Fibroblast of lung (primary cell): ENCODE measurements at regions not wholly inside any gene's neighbourhood (a gene's known extent, or its start where the extent isn't known, plus 50 kb on each side); places are given as distances from the start of the nearest gene placed in this dataset.
"Not testable (repeated sequence)": the region's sequence is repeated elsewhere in the genome, so short reads cannot be mapped to it uniquely, and the experiment has no call there.

Source experiments
- DNase-seq, 2 donors: peaks; one replicate each; pipeline versions ENCODE4 v3.0.0 to v3.0.0-alpha.2; 2010; ENCODE audit warnings: low read depth in 2 of 2
- H2AFZ ChIP-seq: 2 replicates; pipeline ENCODE4 v1.5.1; 2012; ENCODE audit warnings: low read length, control low read depth, inconsistent platforms
- H3K27ac ChIP-seq: 2 replicates; pipeline ENCODE4 v1.5.1; 2011; ENCODE audit warnings: low read length, control low read depth; ENCODE audit not compliant: insufficient read depth
- H3K27me3 ChIP-seq: 2 replicates; pipeline ENCODE4 v1.5.1; 2011; ENCODE audit warnings: mild to moderate bottlenecking, low read length; ENCODE audit not compliant: control insufficient read depth, insufficient read depth
- H3K36me3 ChIP-seq: 2 replicates; pipeline ENCODE4 v1.5.1; 2011; ENCODE audit warnings: low read length; ENCODE audit not compliant: control insufficient read depth, insufficient read depth
- H3K4me1 ChIP-seq: 2 replicates; pipeline ENCODE4 v1.5.1; 2011; ENCODE audit warnings: low read length; ENCODE audit not compliant: control insufficient read depth, insufficient read depth; ENCODE audit errors: extremely low read depth
- H3K4me2 ChIP-seq: 2 replicates; pipeline ENCODE4 v1.5.1; 2011; ENCODE audit warnings: low read length, control low read depth; ENCODE audit not compliant: insufficient read depth; ENCODE audit errors: extremely low read depth
- H3K4me3 ChIP-seq, 4 experiments: fragments of 200-600 bp in 1 of 4; sonication (generic) in 1 of 4; replicated peaks in 1 of 4; 2 replicates each; pipeline ENCODE4 v1.5.1; 2011 to 2016; ENCODE audit warnings: low read length in 4 of 4, low read depth in 3 of 4, mild to moderate bottlenecking in 3 of 4, control low read depth in 2 of 4, inconsistent platforms in 1 of 4, mixed read lengths in 1 of 4; ENCODE audit not compliant: insufficient read depth in 1 of 4; ENCODE audit errors: control extremely low read depth in 1 of 4
- H3K79me2 ChIP-seq: 2 replicates; pipeline ENCODE4 v1.5.1; 2012; ENCODE audit warnings: mild to moderate bottlenecking, low read length, inconsistent platforms; ENCODE audit not compliant: control insufficient read depth, insufficient read depth
- H3K9ac ChIP-seq: 2 replicates; pipeline ENCODE4 v1.5.1; 2011; ENCODE audit warnings: mild to moderate bottlenecking, low read length, control low read depth; ENCODE audit not compliant: insufficient read depth
- H3K9me3 ChIP-seq: 2 replicates; pipeline ENCODE4 v1.5.1; 2012; ENCODE audit warnings: low read depth, low read length; ENCODE audit not compliant: control insufficient read depth, insufficient read depth
- H4K20me1 ChIP-seq: 2 replicates; pipeline ENCODE4 v1.5.1; 2011; ENCODE audit warnings: low read length; ENCODE audit not compliant: control insufficient read depth, insufficient read depth; ENCODE audit errors: extremely low read depth
- EZH2 ChIP-seq: IDR thresholded peaks from 2 replicates; pipeline ENCODE4 v1.5.1; 2012; ENCODE audit warnings: low read length, control low read depth, mild to moderate bottlenecking; ENCODE audit errors: missing control alignments
- TF ChIP-seq, protein P1 (sequence below), 2 donors: IDR thresholded peaks in 1 of 2; conservative IDR thresholded peaks in 1 of 2; 1 replicate in 1 of 2; 2 replicates in 1 of 2; pipeline ENCODE4 v1.5.1; 2011 to 2012; ENCODE audit warnings: low read length in 2 of 2, control low read depth in 1 of 2, inconsistent platforms in 1 of 2, low read depth in 1 of 2, mild to moderate bottlenecking in 1 of 2

DNA sequence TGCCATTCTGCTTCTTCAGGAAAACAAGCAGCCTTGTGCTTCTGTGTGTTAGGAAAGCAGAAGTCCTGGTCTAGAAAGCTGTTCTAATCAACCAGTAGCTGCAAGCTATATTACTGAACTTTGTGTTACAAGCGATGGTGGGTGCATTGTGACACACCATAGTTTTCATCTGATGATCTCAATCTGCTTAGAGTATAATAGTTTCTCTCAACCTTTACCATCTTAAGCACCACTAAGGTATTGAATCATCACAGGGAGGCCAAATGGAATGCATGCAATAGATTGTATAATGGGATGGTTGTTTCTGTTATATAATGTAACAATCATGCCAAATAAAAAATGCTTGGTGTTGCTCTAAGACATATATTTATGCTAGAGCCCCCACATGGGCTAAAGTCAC, 771.7 kb downstream of the NOVA1 start:
- H3K79me2 ChIP-seq = no peaks in the 10 kb centered on the region
- H3K27me3 ChIP-seq = no peaks in the 10 kb centered on the region
- no peak overlapping the region for H3K9ac ChIP-seq
- no peak overlapping the region for H3K4me2 ChIP-seq
- TF ChIP-seq EZH2 = no peak
- H3K36me3 ChIP-seq = no peaks in the 10 kb centered on the region
- H3K4me1 ChIP-seq = no peaks in the 10 kb centered on the region
- no peak overlapping the region for H3K27ac ChIP-seq
- DNase-seq = no peak
- H4K20me1 ChIP-seq = no peaks in the 10 kb centered on the region
- no peaks in the 10 kb centered on the region for H3K9me3 ChIP-seq
- H3K4me3 ChIP-seq = no peak overlapping the region
- no peak overlapping the region for H2AFZ ChIP-seq

DNA sequence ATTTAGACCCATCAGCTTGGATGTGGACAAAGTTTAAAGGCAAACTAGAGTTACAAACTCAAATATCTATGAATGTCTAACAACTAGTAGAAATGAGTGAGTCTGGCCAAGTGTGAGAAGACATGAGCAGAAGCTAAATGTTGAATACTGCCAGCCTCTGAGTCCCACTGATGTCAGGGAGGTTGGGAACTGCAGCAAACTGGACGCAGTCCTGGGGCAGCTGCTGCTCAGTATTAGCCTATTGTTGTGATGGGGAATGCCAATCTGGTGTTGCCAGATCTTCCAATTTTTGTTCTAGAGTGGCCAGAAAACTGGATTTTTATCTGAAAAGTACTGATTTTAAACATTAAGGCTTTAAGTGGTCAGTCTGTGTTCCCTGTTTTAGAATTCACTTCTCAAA, 770.4 kb upstream of the STXBP6 start:
- H2AFZ ChIP-seq = no peak overlapping the region
- no peaks in the 10 kb centered on the region for H3K9me3 ChIP-seq
- no peaks in the 10 kb centered on the region for H3K36me3 ChIP-seq
- no peak overlapping the region for H3K4me2 ChIP-seq
- TF ChIP-seq, protein P1, sequence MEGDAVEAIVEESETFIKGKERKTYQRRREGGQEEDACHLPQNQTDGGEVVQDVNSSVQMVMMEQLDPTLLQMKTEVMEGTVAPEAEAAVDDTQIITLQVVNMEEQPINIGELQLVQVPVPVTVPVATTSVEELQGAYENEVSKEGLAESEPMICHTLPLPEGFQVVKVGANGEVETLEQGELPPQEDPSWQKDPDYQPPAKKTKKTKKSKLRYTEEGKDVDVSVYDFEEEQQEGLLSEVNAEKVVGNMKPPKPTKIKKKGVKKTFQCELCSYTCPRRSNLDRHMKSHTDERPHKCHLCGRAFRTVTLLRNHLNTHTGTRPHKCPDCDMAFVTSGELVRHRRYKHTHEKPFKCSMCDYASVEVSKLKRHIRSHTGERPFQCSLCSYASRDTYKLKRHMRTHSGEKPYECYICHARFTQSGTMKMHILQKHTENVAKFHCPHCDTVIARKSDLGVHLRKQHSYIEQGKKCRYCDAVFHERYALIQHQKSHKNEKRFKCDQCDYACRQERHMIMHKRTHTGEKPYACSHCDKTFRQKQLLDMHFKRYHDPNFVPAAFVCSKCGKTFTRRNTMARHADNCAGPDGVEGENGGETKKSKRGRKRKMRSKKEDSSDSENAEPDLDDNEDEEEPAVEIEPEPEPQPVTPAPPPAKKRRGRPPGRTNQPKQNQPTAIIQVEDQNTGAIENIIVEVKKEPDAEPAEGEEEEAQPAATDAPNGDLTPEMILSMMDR (conservative IDR thresholded peaks at IDR 0.05 in 1 of 2, IDR thresholded peaks at IDR 0.05 in 1 of 2; ENCODE audit: low read depth in 1 of 2, low read length in 2 of 2) = no peak
- no peak for TF ChIP-seq EZH2
- no peaks in the 10 kb centered on the region for H3K4me1 ChIP-seq
- H3K4me3 ChIP-seq = no peak overlapping the region
- H3K27ac ChIP-seq = no peak overlapping the region
- H3K27me3 ChIP-seq = no peaks in the 10 kb centered on the region
- H3K79me2 ChIP-seq = no peaks in the 10 kb centered on the region
- no peak overlapping the region for H3K9ac ChIP-seq
- no peak for DNase-seq
- H4K20me1 ChIP-seq = no peaks in the 10 kb centered on the region

DNA sequence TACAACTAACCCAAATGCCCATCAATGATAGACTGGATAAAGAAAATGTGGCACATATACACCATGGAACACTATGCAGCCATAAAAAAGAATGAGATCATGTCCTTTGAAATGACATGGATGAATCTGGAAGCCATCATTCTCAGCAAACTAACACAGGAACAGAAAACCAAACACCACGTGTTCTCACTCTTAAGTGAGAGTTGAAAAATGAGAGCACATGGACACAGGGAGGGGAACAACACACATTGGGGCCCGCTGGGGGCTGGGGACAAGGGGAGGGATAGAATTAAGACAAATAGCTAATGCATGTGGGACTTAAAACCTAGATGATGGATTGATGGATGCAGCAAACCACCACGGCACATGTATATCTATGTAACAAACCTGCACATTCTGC, 764.7 kb upstream of the STXBP6 start:
- H3K4me2 ChIP-seq, H3K27me3 ChIP-seq, H3K9ac ChIP-seq, H3K36me3 ChIP-seq, H3K4me1 ChIP-seq, DNase-seq, H3K27ac ChIP-seq, H4K20me1 ChIP-seq, H2AFZ ChIP-seq, H3K79me2 ChIP-seq, H3K4me3 ChIP-seq, H3K9me3 ChIP-seq: not testable (repeated sequence)

DNA sequence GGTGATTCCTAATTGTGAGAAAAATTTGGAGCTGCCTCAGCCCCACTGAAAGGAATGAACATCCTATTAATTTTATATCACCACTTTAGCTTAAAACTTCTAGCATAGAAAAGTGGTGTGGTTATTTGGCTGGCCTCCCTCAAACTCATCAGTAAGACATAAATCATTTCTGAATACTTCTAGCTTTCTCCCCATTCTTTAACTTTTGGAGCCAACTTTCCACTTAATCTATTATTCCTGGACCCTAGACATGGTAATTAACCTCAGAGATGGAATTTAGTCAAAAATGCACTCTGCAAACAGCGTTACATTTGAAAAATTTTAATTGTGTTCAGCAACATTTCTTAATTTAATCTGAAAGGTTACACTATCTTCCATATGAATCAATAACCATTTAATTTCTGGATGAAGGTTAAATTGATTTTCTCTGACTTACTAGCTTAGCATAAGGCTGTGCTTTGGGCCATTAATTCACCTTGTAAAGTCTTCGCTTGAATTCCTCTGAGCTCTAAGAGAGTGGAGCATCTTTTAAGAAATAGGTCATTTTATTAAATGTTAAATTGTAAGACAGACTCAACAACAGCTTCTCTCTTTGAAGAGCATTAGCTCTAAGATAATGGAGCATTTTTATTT, 753.6 kb upstream of the STXBP6 start:
- Histone ChIP-seq H3K9ac (no peak overlapping the region), H4K20me1 (no peaks in the 10 kb centered on the region), H3K4me2 (no peak overlapping the region), H3K36me3 (no peaks in the 10 kb centered on the region), H3K27ac (no peak overlapping the region), H3K9me3 (no peaks in the 10 kb centered on the region), H3K4me1 (no peaks in the 10 kb centered on the region), H3K4me3 (no peak overlapping the region), H3K27me3 (no peaks in the 10 kb centered on the region), H2AFZ (no peak overlapping the region), H3K79me2 (no peaks in the 10 kb centered on the region)
- TF ChIP-seq EZH2 = no peak
- TF ChIP-seq, protein P1 (conservative IDR thresholded peaks at IDR 0.05 in 1 of 2, IDR thresholded peaks at IDR 0.05 in 1 of 2; ENCODE audit: low read depth in 1 of 2, low read length in 2 of 2) = no peak
- DNase-seq = no peak
